A549 (cell line): ENCODE measurements at regions not wholly inside any gene's neighbourhood (a gene's known extent, or its start where the extent isn't known, plus 50 kb on each side); places are given as distances from the start of the nearest gene placed in this dataset.
A peak's percentile ranks its signal among the peaks of the same experiment; 100 is the strongest.

Source experiments
- ATAC-seq, 2 experiments: fragments of 200-7000 bp in 1 of 2; fragments of >200 bp in 1 of 2; cut with Nextera tagmentation in 1 of 2; cut with Tn5 transposase in 1 of 2; 3 replicates each; pipeline versions ENCODE4 v1.8.0 to v1.9.1; 2018 to 2020; ENCODE audit warnings: mild to moderate bottlenecking in 1 of 2, moderate library complexity in 1 of 2
- CTCF ChIA-PET: fragments of 300-600 bp; sonication (Branson Sonifier 250); formaldehyde crosslinking; extraction: SDS; loops from one replicate; lab custom pipeline; 2021; ENCODE audit warnings: antibody characterized with exemption, inconsistent platforms; lab: Yijun Ruan, JAX
- POLR2A ChIA-PET: fragments of 350-600 bp; formaldehyde crosslinking; extraction: SDS; loops from one replicate; lab custom pipeline; 2021; ENCODE audit warnings: antibody characterized with exemption, inconsistent platforms; lab: Yijun Ruan, JAX
- DNase-seq, 2 experiments: peaks; one replicate each; pipeline versions ENCODE4 v3.0.0 to v3.0.0-alpha.2; 2011 to 2016; ENCODE audit warnings: low read depth in 1 of 2, low spot score in 1 of 2
- FAIRE-seq: peaks from 2 replicates; lab custom pipeline; 2011; peaks lifted over from hg19 to GRCh38; lab: Jason Lieb, UNC
- H3K27ac ChIP-seq, 2 experiments: fragments of >200 bp; sonication (Bioruptor Twin); formaldehyde crosslinking; 3 replicates each; pipeline ENCODE4 v1.5.1; 2016 to 2017
- H3K4me1 ChIP-seq: fragments of >200 bp; sonication (Bioruptor Twin); formaldehyde crosslinking; 3 replicates; pipeline ENCODE4 v1.6.1; 2016
- H3K4me2 ChIP-seq: fragments of >200 bp; sonication (Bioruptor Twin); formaldehyde crosslinking; 3 replicates; pipeline ENCODE4 v1.6.1; 2016
- H3K4me3 ChIP-seq: fragments of >200 bp; sonication (Bioruptor Twin); formaldehyde crosslinking; 3 replicates; pipeline ENCODE4 v1.5.1; 2016
- H3K9me3 ChIP-seq: fragments of >200 bp; sonication (Bioruptor Twin); formaldehyde crosslinking; 3 replicates; pipeline ENCODE4 v1.6.1; 2016
- CHD4 ChIP-seq: fragments of 200-600 bp; sonication (generic); IDR thresholded peaks from 2 replicates; pipeline ENCODE4 v1.6.1; 2016; ENCODE audit warnings: antibody characterized with exemption, mild to moderate bottlenecking, borderline replicate concordance
- E2F6 ChIP-seq: IDR thresholded peaks from 2 replicates; pipeline ENCODE4 v1.6.1; 2012; ENCODE audit warnings: low read depth, borderline replicate concordance
- EHMT2 ChIP-seq: fragments of 200-600 bp; sonication (generic); IDR thresholded peaks from 2 replicates; pipeline ENCODE4 v1.6.1; 2016; ENCODE audit warnings: antibody characterized with exemption, low read depth, mild to moderate bottlenecking, moderate library complexity
- ELK1 ChIP-seq: fragments of 150-350 bp; IDR thresholded peaks from 2 replicates; pipeline ENCODE4 v1.6.1; 2014; ENCODE audit warnings: low read depth, mild to moderate bottlenecking, low read length
- EP300 ChIP-seq, 2 experiments: fragments of >200 bp; sonication (Bioruptor Twin); formaldehyde crosslinking; IDR thresholded peaks; 2 replicates in 1 of 2; 3 replicates in 1 of 2; pipeline ENCODE4 v1.6.1; 2016 to 2017
- ESRRA ChIP-seq: fragments of 150-350 bp; IDR thresholded peaks from 2 replicates; pipeline ENCODE4 v1.6.1; 2014; ENCODE audit warnings: mild to moderate bottlenecking, low read length, borderline replicate concordance
- FOSB ChIP-seq: fragments of 250-450 bp; sonication (Bioruptor Pico); IDR thresholded peaks from 2 replicates; pipeline ENCODE4 v1.5.0; 2020; ENCODE audit warnings: mild to moderate bottlenecking, moderate library complexity
- GATA3 ChIP-seq: IDR thresholded peaks from 2 replicates; pipeline ENCODE4 v1.6.1; 2012; ENCODE audit warnings: borderline replicate concordance
- HDAC2 ChIP-seq: fragments of 200-600 bp; sonication (generic); IDR thresholded peaks from 2 replicates; pipeline ENCODE4 v1.6.1; 2016
- HES2 ChIP-seq: fragments of >200 bp; sonication (Bioruptor Twin); formaldehyde crosslinking; IDR thresholded peaks from 2 replicates; pipeline ENCODE4 v1.6.1; 2016
- HOXB13 ChIP-seq: fragments of 250-450 bp; sonication (Bioruptor Pico); IDR thresholded peaks from 2 replicates; pipeline ENCODE4 v1.5.0; 2020; ENCODE audit warnings: low read depth, mild to moderate bottlenecking, moderate library complexity
- MAFK ChIP-seq: fragments of 450-650 bp; IDR thresholded peaks from 2 replicates; pipeline ENCODE4 v1.6.1; 2014; ENCODE audit not compliant: partially characterized antibody
- MAZ ChIP-seq: fragments of 150-350 bp; IDR thresholded peaks from 2 replicates; pipeline ENCODE4 v1.6.1; 2014; ENCODE audit warnings: antibody characterized with exemption, low read depth, low read length, borderline replicate concordance
- NR3C1 ChIP-seq: fragments of >200 bp; sonication (Bioruptor Twin); formaldehyde crosslinking; IDR thresholded peaks from 3 replicates; pipeline ENCODE4 v1.6.1; 2017
- PBX3 ChIP-seq: IDR thresholded peaks from 2 replicates; pipeline ENCODE4 v1.6.1; 2012
- PHF8 ChIP-seq: fragments of 200-600 bp; sonication (generic); IDR thresholded peaks from 2 replicates; pipeline ENCODE4 v1.6.1; 2016; ENCODE audit warnings: low read depth, mild to moderate bottlenecking, antibody characterized with exemption, moderate library complexity, borderline replicate concordance
- POLR2A ChIP-seq: IDR thresholded peaks from 2 replicates; pipeline ENCODE4 v1.6.1; 2012; ENCODE audit warnings: mild to moderate bottlenecking, low read length
- REST ChIP-seq: fragments of 200-600 bp; sonication (generic); IDR thresholded peaks from 2 replicates; pipeline ENCODE4 v1.6.1; 2016; ENCODE audit warnings: antibody characterized with exemption, mild to moderate bottlenecking, moderate library complexity
- RNF2 ChIP-seq: fragments of 200-600 bp; sonication (generic); IDR thresholded peaks from 2 replicates; pipeline ENCODE4 v1.6.1; 2016; ENCODE audit warnings: low read depth, mild to moderate bottlenecking, antibody characterized with exemption, moderate library complexity, borderline replicate concordance
- SMC3 ChIP-seq: fragments of >200 bp; sonication (Bioruptor Twin); formaldehyde crosslinking; IDR thresholded peaks from 3 replicates; pipeline ENCODE4 v1.6.1; 2018; ENCODE audit warnings: inconsistent platforms
- SREBF2 ChIP-seq: fragments of 450-650 bp; IDR thresholded peaks from 2 replicates; pipeline ENCODE4 v1.6.1; 2014; ENCODE audit warnings: mild to moderate bottlenecking, moderate library complexity
- TP53 ChIP-seq: fragments of 250-450 bp; sonication (Bioruptor Pico); IDR thresholded peaks from 2 replicates; pipeline ENCODE4 v1.5.0; 2021; ENCODE audit warnings: mild to moderate bottlenecking, moderate library complexity
- ZSCAN20 ChIP-seq: fragments of 250-450 bp; sonication (Bioruptor Pico); IDR thresholded peaks from 2 replicates; pipeline ENCODE4 v1.8.0; 2022; ENCODE audit warnings: mild to moderate bottlenecking, moderate library complexity
- WGBS: methylation state at CpG from one replicate; pipeline ENCODE4 v1.1.6; 2017; ENCODE audit errors: missing lambda C conversion rate; 5-methylcytosine and 5-hydroxymethylcytosine counted together

GRCh38 chr1:209109001-209109785 lies 474.3 kb upstream of the CAMK1G start:
- H3K9me3 ChIP-seq = no peaks in the 10 kb centered on the region
- 31% methylated on average over 2 of the region's 2 CpGs for WGBS
- ATAC-seq = no peak
- no peak overlapping the region for H3K4me3 ChIP-seq
- ChIA-PET CTCF (interaction anchor here (0.5 kb wide), 1 partner anchor 236 kb away, joined by 3 read pairs; no protein-coding TSS in a partner anchor), POLR2A (no interaction called here)
- H3K27ac ChIP-seq = no peak overlapping the region
- H3K4me2 ChIP-seq = no peak overlapping the region
- H3K4me1 ChIP-seq = peaks cover 14% of the 10 kb centered on the region
- no peak for DNase-seq
- TF ChIP-seq MAFK = peak; percentile 13
- TF ChIP-seq ESRRA = no peak
- FAIRE-seq = no peak

GRCh38 chr1:209113521-209113920 lies 470.0 kb upstream of the CAMK1G start:
- ChIA-PET CTCF (no interaction called here), POLR2A (interaction anchor here (0.6 kb wide), 1 partner anchor 343 kb away, joined by 5 read pairs; no protein-coding TSS in a partner anchor)
- H3K4me3 ChIP-seq = no peak overlapping the region
- H3K9me3 ChIP-seq = no peaks in the 10 kb centered on the region
- H3K27ac ChIP-seq = no peak overlapping the region
- no peaks in the 10 kb centered on the region for H3K4me1 ChIP-seq
- TF ChIP-seq CHD4 = no peak
- no peak for TF ChIP-seq HDAC2
- TF ChIP-seq MAZ = no peak
- no peak for FAIRE-seq
- ATAC-seq = no peak
- 62% methylated on average over 5 of the region's 5 CpGs for WGBS
- H3K4me2 ChIP-seq = no peak overlapping the region
- DNase-seq = no peak

GRCh38 chr1:209116705-209117104 lies 466.8 kb upstream of the CAMK1G start:
- H3K9me3 ChIP-seq = no peaks in the 10 kb centered on the region
- CTCF ChIA-PET = no interaction called here
- POLR2A ChIA-PET = no interaction called here
- H3K4me3 ChIP-seq = no peak overlapping the region
- no peak for TF ChIP-seq SMC3
- TF ChIP-seq HOXB13 (CRISPR knock-in tag) = no peak
- peak; percentile 54 for TF ChIP-seq MAFK
- H3K27ac ChIP-seq = no peak overlapping the region
- H3K4me1 ChIP-seq = no peaks in the 10 kb centered on the region
- WGBS = 88% methylated on average over 1 of the region's 1 CpG
- no peak overlapping the region for H3K4me2 ChIP-seq
- FAIRE-seq (peak; percentile 23), ATAC-seq (no peak), DNase-seq (no peak)

GRCh38 chr1:209123601-209124000 lies 459.9 kb upstream of the CAMK1G start:
- POLR2A ChIA-PET = no interaction called here
- 6% methylated on average over 2 of the region's 2 CpGs for WGBS
- no peaks in the 10 kb centered on the region for H3K4me1 ChIP-seq
- ATAC-seq (no peak), FAIRE-seq (no peak), DNase-seq (no peak)
- CTCF ChIA-PET = interaction anchor here (1.8 kb wide), 1 partner anchor 125 kb away, joined by 3 read pairs; no protein-coding TSS in a partner anchor
- no peak overlapping the region for H3K27ac ChIP-seq
- H3K4me3 ChIP-seq = no peak overlapping the region
- H3K9me3 ChIP-seq = no peaks in the 10 kb centered on the region
- no peak overlapping the region for H3K4me2 ChIP-seq
- TF ChIP-seq GATA3 = no peak
- TF ChIP-seq E2F6 = no peak
- no peak for TF ChIP-seq POLR2A
- TF ChIP-seq MAZ = no peak
- TF ChIP-seq NR3C1 = no peak
- no peak for TF ChIP-seq SREBF2
- TF ChIP-seq FOSB = no peak
- TF ChIP-seq HDAC2 = no peak
- no peak for TF ChIP-seq EHMT2
- no peak for TF ChIP-seq ZSCAN20 (CRISPR knock-in tag)
- TF ChIP-seq ELK1 = no peak
- no peak for TF ChIP-seq HES2
- no peak for TF ChIP-seq EP300 (IDR thresholded peaks at IDR 0.05)
- TF ChIP-seq TP53 (CRISPR knock-in tag) = no peak
- no peak for TF ChIP-seq PBX3
- TF ChIP-seq RNF2 = no peak
- no peak for TF ChIP-seq PHF8
- no peak for TF ChIP-seq REST
